SK-N-SH treated with all-trans-retinoic acid at 6 μM for 48 hours (cell line): ENCODE measurements at regions not wholly inside any gene's neighbourhood (a gene's known extent, or its start where the extent isn't known, plus 50 kb on each side); places are given as distances from the start of the nearest gene placed in this dataset.

ENCODE experiments used
- ATAC-seq: fragments of 200-7000 bp; cut with Tn5 transposase; 3 replicates; pipeline ENCODE4 v1.9.1; 2020; ENCODE audit warnings: mild to moderate bottlenecking, moderate library complexity
- ARNTL ChIP-seq: fragments of 450-650 bp; formaldehyde crosslinking; IDR thresholded peaks from 2 replicates; pipeline ENCODE4 v1.5.0; 2020; ENCODE audit warnings: low read depth, mild to moderate bottlenecking, moderate library complexity, borderline replicate concordance
- GLIS3 ChIP-seq: fragments of 250-450 bp; sonication (Bioruptor Pico); IDR thresholded peaks from 2 replicates; pipeline ENCODE4 v1.5.0; 2020; ENCODE audit warnings: mild to moderate bottlenecking, moderate library complexity
- ISL1 ChIP-seq: fragments of 250-450 bp; sonication (Bioruptor Pico); IDR thresholded peaks from 2 replicates; pipeline ENCODE4 v2.1.2; 2022; ENCODE audit warnings: mild to moderate bottlenecking, moderate library complexity
- OSR1 ChIP-seq: fragments of 250-450 bp; sonication (Bioruptor Pico); IDR thresholded peaks from 2 replicates; pipeline ENCODE4 v1.8.0; 2022; ENCODE audit warnings: moderate library complexity, mild to moderate bottlenecking, inconsistent platforms
- PATZ1 ChIP-seq: fragments of 250-450 bp; sonication (Bioruptor Pico); IDR thresholded peaks from 2 replicates; pipeline ENCODE4 v1.8.0; 2020; ENCODE audit warnings: mild to moderate bottlenecking, moderate library complexity, borderline replicate concordance
- POU6F1 ChIP-seq: fragments of 250-450 bp; sonication (Bioruptor Pico); IDR thresholded peaks from 2 replicates; pipeline ENCODE4 v1.8.0; 2021; ENCODE audit warnings: low read depth, mild to moderate bottlenecking, moderate library complexity, borderline replicate concordance
- RARB ChIP-seq: fragments of 250-450 bp; sonication (Bioruptor Pico); IDR thresholded peaks from 2 replicates; pipeline ENCODE4 v1.8.0; 2021; ENCODE audit warnings: mild to moderate bottlenecking, moderate library complexity
- SNAI2 ChIP-seq: fragments of 250-450 bp; sonication (Bioruptor Pico); IDR thresholded peaks from 2 replicates; pipeline ENCODE4 v1.5.0; 2020; ENCODE audit warnings: mild to moderate bottlenecking, moderate library complexity
- TCF4 ChIP-seq: fragments of 250-450 bp; sonication (Bioruptor Pico); IDR thresholded peaks from 2 replicates; pipeline ENCODE4 v1.8.0; 2021; ENCODE audit warnings: mild to moderate bottlenecking, moderate library complexity, borderline replicate concordance
- TOX ChIP-seq: fragments of 250-450 bp; sonication (Bioruptor Pico); IDR thresholded peaks from 2 replicates; pipeline ENCODE4 v1.8.0; 2021; ENCODE audit warnings: mild to moderate bottlenecking, moderate library complexity, borderline replicate concordance
- ZC3H10 ChIP-seq: fragments of 250-450 bp; sonication (Bioruptor Pico); IDR thresholded peaks from 2 replicates; pipeline ENCODE4 v1.5.1; 2021; ENCODE audit warnings: mild to moderate bottlenecking, moderate library complexity
- ZFP3 ChIP-seq: fragments of 250-450 bp; sonication (Bioruptor Pico); IDR thresholded peaks from 2 replicates; pipeline ENCODE4 v1.5.0; 2020; ENCODE audit warnings: mild to moderate bottlenecking, moderate library complexity
- ZFP30 ChIP-seq: fragments of 450-650 bp; formaldehyde crosslinking; IDR thresholded peaks from 2 replicates; pipeline ENCODE4 v1.5.0; 2022; ENCODE audit warnings: mild to moderate bottlenecking, moderate library complexity
- ZNF565 ChIP-seq: fragments of 450-650 bp; formaldehyde crosslinking; conservative IDR thresholded peaks from 2 replicates; pipeline ENCODE4 v1.5.0; 2020; ENCODE audit warnings: low read depth, mild to moderate bottlenecking, moderate library complexity
- ZNF70 ChIP-seq: fragments of 450-650 bp; formaldehyde crosslinking; IDR thresholded peaks from 2 replicates; pipeline ENCODE4 v1.5.0; 2020; ENCODE audit warnings: mild to moderate bottlenecking, moderate library complexity
- ZNF8 ChIP-seq: fragments of 450-650 bp; formaldehyde crosslinking; IDR thresholded peaks from 2 replicates; pipeline ENCODE4 v1.5.0; 2020; ENCODE audit warnings: mild to moderate bottlenecking, moderate library complexity
- TF ChIP-seq, protein P1 (sequence below): fragments of 250-450 bp; sonication (Bioruptor Pico); IDR thresholded peaks from 2 replicates; pipeline ENCODE4 v1.5.1; 2020; ENCODE audit warnings: low read depth, mild to moderate bottlenecking, moderate library complexity
- TF ChIP-seq, protein P2 (sequence below): fragments of 250-450 bp; sonication (Bioruptor Pico); IDR thresholded peaks from 2 replicates; pipeline ENCODE4 v1.5.0; 2020; ENCODE audit warnings: mild to moderate bottlenecking, moderate library complexity

- TF ChIP-seq PATZ1 (CRISPR knock-in tag) (no peak), SNAI2 (no peak), POU6F1 (CRISPR knock-in tag) (no peak), ZFP30 (CRISPR knock-in tag) (no peak), RARB (no peak), GLIS3 (CRISPR knock-in tag) (no peak), ISL1 (CRISPR knock-in tag) (no peak)
These were observed 510.4 kb downstream of the SLC16A7 start (continued) for GRCh38 chr12:60106214-60106613.

DNA sequence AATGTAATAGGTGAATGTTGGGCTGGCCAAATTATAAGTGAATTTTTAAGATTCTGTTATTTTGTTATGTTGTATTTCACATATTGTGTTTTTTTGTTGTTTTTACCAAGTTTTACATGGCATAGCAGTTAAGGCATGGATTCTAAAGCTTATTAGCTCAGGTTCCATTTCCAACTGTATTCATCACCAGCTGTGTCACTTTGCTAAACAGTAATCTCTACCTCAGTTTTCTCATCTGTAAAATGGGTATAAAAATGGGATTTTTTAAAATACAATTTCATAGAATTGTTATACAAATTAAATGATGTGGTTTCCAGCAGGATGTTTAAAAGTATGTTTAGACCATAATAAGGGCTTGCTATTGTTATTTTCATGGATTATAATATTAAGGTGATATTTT lies 512.2 kb downstream of the SLC16A7 start:
- ATAC-seq: no peak
- TF ChIP-seq, protein P1, sequence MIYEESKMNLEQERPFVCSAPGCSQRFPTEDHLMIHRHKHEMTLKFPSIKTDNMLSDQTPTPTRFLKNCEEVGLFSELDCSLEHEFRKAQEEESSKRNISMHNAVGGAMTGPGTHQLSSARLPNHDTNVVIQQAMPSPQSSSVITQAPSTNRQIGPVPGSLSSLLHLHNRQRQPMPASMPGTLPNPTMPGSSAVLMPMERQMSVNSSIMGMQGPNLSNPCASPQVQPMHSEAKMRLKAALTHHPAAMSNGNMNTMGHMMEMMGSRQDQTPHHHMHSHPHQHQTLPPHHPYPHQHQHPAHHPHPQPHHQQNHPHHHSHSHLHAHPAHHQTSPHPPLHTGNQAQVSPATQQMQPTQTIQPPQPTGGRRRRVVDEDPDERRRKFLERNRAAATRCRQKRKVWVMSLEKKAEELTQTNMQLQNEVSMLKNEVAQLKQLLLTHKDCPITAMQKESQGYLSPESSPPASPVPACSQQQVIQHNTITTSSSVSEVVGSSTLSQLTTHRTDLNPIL (CRISPR knock-in tag): no peak
- TF ChIP-seq GLIS3 (CRISPR knock-in tag): no peak
- no peak for TF ChIP-seq ARNTL
- no peak for TF ChIP-seq OSR1 (CRISPR knock-in tag)
- TF ChIP-seq ZNF565 (CRISPR knock-in tag): no peak
- no peak for TF ChIP-seq ZFP3 (CRISPR knock-in tag)
- no peak for TF ChIP-seq POU6F1 (CRISPR knock-in tag)
- TF ChIP-seq TCF4 (CRISPR knock-in tag): no peak
- TF ChIP-seq, all 23 proteins: peak for 0

DNA sequence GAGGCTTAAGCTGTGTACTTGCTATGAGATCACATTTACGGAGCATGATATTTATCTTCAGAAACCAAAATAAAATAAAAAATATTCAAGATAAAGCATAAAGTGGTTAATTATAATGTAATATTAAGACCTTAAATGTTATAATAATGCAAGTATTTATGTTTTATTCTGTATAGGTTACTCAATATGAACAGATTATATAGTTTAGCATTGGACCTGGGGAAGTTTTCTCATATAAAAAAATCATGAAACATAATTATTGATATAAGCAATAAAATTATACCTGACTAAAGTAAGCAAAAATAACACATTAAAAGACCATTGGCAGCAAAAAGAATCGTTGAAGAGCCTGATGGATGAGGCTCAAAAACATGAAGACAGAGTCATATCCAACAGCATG lies 516.2 kb downstream of the SLC16A7 start:
- TF ChIP-seq, protein P2, sequence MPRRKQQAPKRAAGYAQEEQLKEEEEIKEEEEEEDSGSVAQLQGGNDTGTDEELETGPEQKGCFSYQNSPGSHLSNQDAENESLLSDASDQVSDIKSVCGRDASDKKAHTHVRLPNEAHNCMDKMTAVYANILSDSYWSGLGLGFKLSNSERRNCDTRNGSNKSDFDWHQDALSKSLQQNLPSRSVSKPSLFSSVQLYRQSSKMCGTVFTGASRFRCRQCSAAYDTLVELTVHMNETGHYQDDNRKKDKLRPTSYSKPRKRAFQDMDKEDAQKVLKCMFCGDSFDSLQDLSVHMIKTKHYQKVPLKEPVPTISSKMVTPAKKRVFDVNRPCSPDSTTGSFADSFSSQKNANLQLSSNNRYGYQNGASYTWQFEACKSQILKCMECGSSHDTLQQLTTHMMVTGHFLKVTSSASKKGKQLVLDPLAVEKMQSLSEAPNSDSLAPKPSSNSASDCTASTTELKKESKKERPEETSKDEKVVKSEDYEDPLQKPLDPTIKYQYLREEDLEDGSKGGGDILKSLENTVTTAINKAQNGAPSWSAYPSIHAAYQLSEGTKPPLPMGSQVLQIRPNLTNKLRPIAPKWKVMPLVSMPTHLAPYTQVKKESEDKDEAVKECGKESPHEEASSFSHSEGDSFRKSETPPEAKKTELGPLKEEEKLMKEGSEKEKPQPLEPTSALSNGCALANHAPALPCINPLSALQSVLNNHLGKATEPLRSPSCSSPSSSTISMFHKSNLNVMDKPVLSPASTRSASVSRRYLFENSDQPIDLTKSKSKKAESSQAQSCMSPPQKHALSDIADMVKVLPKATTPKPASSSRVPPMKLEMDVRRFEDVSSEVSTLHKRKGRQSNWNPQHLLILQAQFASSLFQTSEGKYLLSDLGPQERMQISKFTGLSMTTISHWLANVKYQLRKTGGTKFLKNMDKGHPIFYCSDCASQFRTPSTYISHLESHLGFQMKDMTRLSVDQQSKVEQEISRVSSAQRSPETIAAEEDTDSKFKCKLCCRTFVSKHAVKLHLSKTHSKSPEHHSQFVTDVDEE (CRISPR knock-in tag): no peak
- TF ChIP-seq, protein P1 (CRISPR knock-in tag): no peak
- TF ChIP-seq ZNF8: no peak
- no peak for TF ChIP-seq SNAI2
- TF ChIP-seq POU6F1 (CRISPR knock-in tag): no peak
- no peak for TF ChIP-seq ZC3H10 (CRISPR knock-in tag)
- TF ChIP-seq TOX (CRISPR knock-in tag): no peak
- TF ChIP-seq ZNF70 (CRISPR knock-in tag): no peak
- no peak for TF ChIP-seq OSR1 (CRISPR knock-in tag)
- TF ChIP-seq TCF4 (CRISPR knock-in tag): no peak
- TF ChIP-seq GLIS3 (CRISPR knock-in tag): no peak

More for the DNA sequence above, 516.2 kb downstream of the SLC16A7 start:
- no peak for ATAC-seq
